ENCODE measurements at regions not wholly inside any gene's neighbourhood (a gene's known extent, or its start where the extent isn't known, plus 50 kb on each side); places are given as distances from the start of the nearest gene placed in this dataset.

DNA sequence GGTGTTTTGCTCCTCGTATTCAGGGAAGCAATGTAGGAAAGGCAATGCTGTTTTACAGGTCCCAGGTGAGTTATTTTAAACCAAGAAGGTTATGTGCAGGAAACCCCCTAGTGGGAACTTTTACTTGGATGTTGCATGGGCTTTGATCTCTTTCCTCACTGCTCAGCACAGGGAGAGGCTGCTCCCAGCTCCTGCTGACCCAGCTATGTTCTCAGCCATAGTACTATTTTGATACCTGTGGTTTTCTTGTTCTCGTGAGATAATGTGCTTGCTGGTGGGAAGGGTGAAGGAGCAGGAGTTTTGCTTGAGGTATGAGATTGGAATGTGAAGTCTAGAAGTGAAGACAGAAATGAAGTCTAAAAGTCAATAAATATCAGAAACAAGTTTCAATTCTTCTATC is 265.6 kb upstream of the FBXL7 start:
- TF ChIP-seq, protein P1, sequence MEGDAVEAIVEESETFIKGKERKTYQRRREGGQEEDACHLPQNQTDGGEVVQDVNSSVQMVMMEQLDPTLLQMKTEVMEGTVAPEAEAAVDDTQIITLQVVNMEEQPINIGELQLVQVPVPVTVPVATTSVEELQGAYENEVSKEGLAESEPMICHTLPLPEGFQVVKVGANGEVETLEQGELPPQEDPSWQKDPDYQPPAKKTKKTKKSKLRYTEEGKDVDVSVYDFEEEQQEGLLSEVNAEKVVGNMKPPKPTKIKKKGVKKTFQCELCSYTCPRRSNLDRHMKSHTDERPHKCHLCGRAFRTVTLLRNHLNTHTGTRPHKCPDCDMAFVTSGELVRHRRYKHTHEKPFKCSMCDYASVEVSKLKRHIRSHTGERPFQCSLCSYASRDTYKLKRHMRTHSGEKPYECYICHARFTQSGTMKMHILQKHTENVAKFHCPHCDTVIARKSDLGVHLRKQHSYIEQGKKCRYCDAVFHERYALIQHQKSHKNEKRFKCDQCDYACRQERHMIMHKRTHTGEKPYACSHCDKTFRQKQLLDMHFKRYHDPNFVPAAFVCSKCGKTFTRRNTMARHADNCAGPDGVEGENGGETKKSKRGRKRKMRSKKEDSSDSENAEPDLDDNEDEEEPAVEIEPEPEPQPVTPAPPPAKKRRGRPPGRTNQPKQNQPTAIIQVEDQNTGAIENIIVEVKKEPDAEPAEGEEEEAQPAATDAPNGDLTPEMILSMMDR (IDR thresholded peaks at IDR 0.05) = no peak
- no peak for TF ChIP-seq POLR2AphosphoS5 (IDR thresholded peaks at IDR 0.05; ENCODE audit: insufficient read depth in 1 of 2, low read depth in 1 of 2)

Data from vagina (tissue), 2 donors.